ENCODE measurements at regions not wholly inside any gene's neighbourhood (a gene's known extent, or its start where the extent isn't known, plus 50 kb on each side); places are given as distances from the start of the nearest gene placed in this dataset.

DNA sequence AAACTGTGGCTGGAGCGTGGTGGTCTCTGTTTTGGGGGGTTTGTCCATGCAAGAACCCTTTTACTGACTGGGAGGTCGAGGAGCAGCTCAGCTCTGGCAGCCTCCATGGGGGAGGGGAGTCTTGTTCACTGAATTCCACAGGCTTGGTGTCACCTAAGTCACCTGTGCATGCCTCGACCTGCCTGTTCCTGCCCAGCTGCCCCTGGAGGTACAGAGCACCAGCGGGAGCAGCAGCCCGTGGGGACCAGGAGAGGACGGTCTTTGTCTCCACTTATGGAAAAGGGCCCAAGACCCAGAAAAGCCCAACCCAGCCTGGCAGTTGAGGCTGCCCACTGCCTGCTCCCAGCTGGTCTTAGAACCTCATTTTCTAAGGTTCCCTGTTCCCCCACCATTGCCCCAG is 168.7 kb upstream of the AGAP1 start (continued):
- TF ChIP-seq STAT1 (IDR thresholded peaks at IDR 0.05; ENCODE audit: unreplicated experiment) = no peak
- no peak for TF ChIP-seq NANOG (IDR thresholded peaks at IDR 0.05; ENCODE audit: borderline replicate concordance)
- TF ChIP-seq, protein P1, sequence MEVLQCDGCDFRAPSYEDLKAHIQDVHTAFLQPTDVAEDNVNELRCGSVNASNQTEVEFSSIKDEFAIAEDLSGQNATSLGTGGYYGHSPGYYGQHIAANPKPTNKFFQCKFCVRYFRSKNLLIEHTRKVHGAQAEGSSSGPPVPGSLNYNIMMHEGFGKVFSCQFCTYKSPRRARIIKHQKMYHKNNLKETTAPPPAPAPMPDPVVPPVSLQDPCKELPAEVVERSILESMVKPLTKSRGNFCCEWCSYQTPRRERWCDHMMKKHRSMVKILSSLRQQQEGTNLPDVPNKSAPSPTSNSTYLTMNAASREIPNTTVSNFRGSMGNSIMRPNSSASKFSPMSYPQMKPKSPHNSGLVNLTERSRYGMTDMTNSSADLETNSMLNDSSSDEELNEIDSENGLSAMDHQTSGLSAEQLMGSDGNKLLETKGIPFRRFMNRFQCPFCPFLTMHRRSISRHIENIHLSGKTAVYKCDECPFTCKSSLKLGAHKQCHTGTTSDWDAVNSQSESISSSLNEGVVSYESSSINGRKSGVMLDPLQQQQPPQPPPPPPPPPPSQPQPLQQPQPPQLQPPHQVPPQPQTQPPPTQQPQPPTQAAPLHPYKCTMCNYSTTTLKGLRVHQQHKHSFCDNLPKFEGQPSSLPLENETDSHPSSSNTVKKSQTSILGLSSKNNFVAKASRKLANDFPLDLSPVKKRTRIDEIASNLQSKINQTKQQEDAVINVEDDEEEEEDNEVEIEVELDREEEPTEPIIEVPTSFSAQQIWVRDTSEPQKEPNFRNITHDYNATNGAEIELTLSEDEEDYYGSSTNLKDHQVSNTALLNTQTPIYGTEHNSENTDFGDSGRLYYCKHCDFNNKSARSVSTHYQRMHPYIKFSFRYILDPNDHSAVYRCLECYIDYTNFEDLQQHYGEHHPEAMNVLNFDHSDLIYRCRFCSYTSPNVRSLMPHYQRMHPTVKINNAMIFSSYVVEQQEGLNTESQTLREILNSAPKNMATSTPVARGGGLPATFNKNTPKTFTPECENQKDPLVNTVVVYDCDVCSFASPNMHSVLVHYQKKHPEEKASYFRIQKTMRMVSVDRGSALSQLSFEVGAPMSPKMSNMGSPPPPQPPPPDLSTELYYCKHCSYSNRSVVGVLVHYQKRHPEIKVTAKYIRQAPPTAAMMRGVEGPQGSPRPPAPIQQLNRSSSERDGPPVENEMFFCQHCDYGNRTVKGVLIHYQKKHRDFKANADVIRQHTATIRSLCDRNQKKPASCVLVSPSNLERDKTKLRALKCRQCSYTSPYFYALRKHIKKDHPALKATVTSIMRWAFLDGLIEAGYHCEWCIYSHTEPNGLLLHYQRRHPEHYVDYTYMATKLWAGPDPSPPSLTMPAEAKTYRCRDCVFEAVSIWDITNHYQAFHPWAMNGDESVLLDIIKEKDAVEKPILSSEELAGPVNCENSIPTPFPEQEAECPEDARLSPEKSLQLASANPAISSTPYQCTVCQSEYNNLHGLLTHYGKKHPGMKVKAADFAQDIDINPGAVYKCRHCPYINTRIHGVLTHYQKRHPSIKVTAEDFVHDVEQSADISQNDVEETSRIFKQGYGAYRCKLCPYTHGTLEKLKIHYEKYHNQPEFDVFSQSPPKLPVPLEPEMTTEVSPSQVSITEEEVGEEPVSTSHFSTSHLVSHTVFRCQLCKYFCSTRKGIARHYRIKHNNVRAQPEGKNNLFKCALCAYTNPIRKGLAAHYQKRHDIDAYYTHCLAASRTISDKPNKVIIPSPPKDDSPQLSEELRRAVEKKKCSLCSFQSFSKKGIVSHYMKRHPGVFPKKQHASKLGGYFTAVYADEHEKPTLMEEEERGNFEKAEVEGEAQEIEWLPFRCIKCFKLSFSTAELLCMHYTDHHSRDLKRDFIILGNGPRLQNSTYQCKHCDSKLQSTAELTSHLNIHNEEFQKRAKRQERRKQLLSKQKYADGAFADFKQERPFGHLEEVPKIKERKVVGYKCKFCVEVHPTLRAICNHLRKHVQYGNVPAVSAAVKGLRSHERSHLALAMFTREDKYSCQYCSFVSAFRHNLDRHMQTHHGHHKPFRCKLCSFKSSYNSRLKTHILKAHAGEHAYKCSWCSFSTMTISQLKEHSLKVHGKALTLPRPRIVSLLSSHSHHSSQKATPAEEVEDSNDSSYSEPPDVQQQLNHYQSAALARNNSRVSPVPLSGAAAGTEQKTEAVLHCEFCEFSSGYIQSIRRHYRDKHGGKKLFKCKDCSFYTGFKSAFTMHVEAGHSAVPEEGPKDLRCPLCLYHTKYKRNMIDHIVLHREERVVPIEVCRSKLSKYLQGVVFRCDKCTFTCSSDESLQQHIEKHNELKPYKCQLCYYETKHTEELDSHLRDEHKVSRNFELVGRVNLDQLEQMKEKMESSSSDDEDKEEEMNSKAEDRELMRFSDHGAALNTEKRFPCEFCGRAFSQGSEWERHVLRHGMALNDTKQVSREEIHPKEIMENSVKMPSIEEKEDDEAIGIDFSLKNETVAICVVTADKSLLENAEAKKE (CRISPR knock-in tag; IDR thresholded peaks at IDR 0.05) = no peak

DNA sequence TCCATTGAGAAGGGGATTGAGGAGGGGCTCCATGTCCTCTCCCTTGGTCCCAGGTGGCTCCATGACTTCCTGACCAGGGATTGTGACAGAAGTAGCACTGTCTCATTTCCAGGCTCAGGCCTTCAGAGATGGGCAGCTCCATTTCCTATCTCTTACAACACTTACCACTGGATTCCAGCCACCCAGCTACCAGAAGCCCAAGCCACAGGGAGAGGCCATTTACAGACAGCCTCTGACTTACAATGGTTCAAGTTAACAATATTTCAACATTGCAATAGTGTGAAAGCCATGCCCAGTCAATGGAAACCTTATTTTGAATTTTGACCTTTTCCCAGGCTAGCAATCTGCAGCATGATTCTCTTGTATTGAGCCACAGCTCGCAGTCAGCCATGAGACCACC is 164.9 kb upstream of the AGAP1 start:
- no peaks in the 10 kb centered on the region for H3K79me2 ChIP-seq (replicated peaks; ENCODE audit: insufficient read depth)
- H3K4me2 ChIP-seq = no peak overlapping the region
- H4K20me1 ChIP-seq (replicated peaks; ENCODE audit: insufficient read depth) = no peaks in the 10 kb centered on the region
- DNase-seq (ENCODE audit: low spot score) (no peak), ATAC-seq (no peak)
- H3F3A ChIP-seq (replicated peaks; ENCODE audit: low read depth) = no peaks in the 10 kb centered on the region
- H3K4me1 ChIP-seq (ENCODE audit: insufficient read depth) = peaks cover 9% of the 10 kb centered on the region; the same call in 1 of the 2 replicates
- peaks cover 2% of the 10 kb centered on the region for H3K27me3 Mint-ChIP-seq (ENCODE audit: insufficient read depth, low read depth, poor library complexity)
- no peak overlapping the region for H2AFZ ChIP-seq
- no peak overlapping the region for H3K4me3 Mint-ChIP-seq
- H3K36me3 ChIP-seq (ENCODE audit: insufficient read depth) = no peaks in the 10 kb centered on the region
- no peaks in the 10 kb centered on the region for H3K9me2 ChIP-seq (ENCODE audit: insufficient read depth)
- no peaks in the 10 kb centered on the region for H3K27me3 ChIP-seq (ENCODE audit: insufficient read depth)
- no peaks in the 10 kb centered on the region for H3K36me3 Mint-ChIP-seq (ENCODE audit: low read depth)
- peaks cover 20% of the 10 kb centered on the region for H3K4me1 Mint-ChIP-seq
- H3K9me3 Mint-ChIP-seq = no peaks in the 10 kb centered on the region; the same call in 2 of the 3 replicates
- no peak overlapping the region for H3K27ac ChIP-seq (ENCODE audit: low read depth)
- no peak overlapping the region for H3K27ac Mint-ChIP-seq
- no peak overlapping the region for H3K4me3 ChIP-seq
- no peak for TF ChIP-seq STAT1 (IDR thresholded peaks at IDR 0.05; ENCODE audit: unreplicated experiment)
- TF ChIP-seq, protein P2, sequence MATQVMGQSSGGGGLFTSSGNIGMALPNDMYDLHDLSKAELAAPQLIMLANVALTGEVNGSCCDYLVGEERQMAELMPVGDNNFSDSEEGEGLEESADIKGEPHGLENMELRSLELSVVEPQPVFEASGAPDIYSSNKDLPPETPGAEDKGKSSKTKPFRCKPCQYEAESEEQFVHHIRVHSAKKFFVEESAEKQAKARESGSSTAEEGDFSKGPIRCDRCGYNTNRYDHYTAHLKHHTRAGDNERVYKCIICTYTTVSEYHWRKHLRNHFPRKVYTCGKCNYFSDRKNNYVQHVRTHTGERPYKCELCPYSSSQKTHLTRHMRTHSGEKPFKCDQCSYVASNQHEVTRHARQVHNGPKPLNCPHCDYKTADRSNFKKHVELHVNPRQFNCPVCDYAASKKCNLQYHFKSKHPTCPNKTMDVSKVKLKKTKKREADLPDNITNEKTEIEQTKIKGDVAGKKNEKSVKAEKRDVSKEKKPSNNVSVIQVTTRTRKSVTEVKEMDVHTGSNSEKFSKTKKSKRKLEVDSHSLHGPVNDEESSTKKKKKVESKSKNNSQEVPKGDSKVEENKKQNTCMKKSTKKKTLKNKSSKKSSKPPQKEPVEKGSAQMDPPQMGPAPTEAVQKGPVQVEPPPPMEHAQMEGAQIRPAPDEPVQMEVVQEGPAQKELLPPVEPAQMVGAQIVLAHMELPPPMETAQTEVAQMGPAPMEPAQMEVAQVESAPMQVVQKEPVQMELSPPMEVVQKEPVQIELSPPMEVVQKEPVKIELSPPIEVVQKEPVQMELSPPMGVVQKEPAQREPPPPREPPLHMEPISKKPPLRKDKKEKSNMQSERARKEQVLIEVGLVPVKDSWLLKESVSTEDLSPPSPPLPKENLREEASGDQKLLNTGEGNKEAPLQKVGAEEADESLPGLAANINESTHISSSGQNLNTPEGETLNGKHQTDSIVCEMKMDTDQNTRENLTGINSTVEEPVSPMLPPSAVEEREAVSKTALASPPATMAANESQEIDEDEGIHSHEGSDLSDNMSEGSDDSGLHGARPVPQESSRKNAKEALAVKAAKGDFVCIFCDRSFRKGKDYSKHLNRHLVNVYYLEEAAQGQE (IDR thresholded peaks at IDR 0.05; ENCODE audit: unreplicated experiment) = no peak
- no peak for TF ChIP-seq NANOG (IDR thresholded peaks at IDR 0.05; ENCODE audit: borderline replicate concordance)
- TF ChIP-seq POLR2AphosphoS5 (IDR thresholded peaks at IDR 0.05; ENCODE audit: low read depth) = no peak
- TF ChIP-seq, protein P1 (CRISPR knock-in tag; IDR thresholded peaks at IDR 0.05) = no peak
- TF ChIP-seq EZH2phosphoT487 (IDR thresholded peaks at IDR 0.05; ENCODE audit: unreplicated experiment) = no peak

Measured in GM23338 (cell line).